GM23338 (cell line): ENCODE measurements at regions not wholly inside any gene's neighbourhood (a gene's known extent, or its start where the extent isn't known, plus 50 kb on each side); places are given as distances from the start of the nearest gene placed in this dataset.

Experiments
- ATAC-seq: fragments of 200-7000 bp; cut with Tn5 transposase; 3 replicates; pipeline ENCODE4 v1.9.1; 2020
- DNase-seq: peaks from one replicate; pipeline ENCODE4 v3.0.0-alpha.2; 2015; ENCODE audit warnings: low spot score
- H2AFZ ChIP-seq: fragments of 200-600 bp; sonication (generic); 2 replicates; pipeline ENCODE4 v1.8.0; 2016; ENCODE audit warnings: antibody characterized with exemption, mild to moderate bottlenecking, moderate library complexity
- H3F3A ChIP-seq: fragments of 200-600 bp; sonication (generic); replicated peaks from 2 replicates; pipeline ENCODE4 v1.8.0; 2017; ENCODE audit warnings: antibody characterized with exemption, mixed run types, low read depth
- H3K27ac ChIP-seq: fragments of 200-600 bp; sonication (generic); 2 replicates; pipeline ENCODE4 v1.6.1; 2016; ENCODE audit warnings: low read depth
- H3K27me3 ChIP-seq: fragments of 200-600 bp; sonication (generic); 2 replicates; pipeline ENCODE4 v1.8.0; 2016; ENCODE audit warnings: mild to moderate bottlenecking, mixed run types, moderate library complexity; ENCODE audit not compliant: insufficient read depth
- H3K36me3 ChIP-seq: fragments of 200-600 bp; sonication (generic); 2 replicates; pipeline ENCODE4 v1.8.0; 2016; ENCODE audit warnings: mild to moderate bottlenecking; ENCODE audit not compliant: insufficient read depth
- H3K4me1 ChIP-seq: fragments of 200-600 bp; sonication (generic); 2 replicates; pipeline ENCODE4 v1.8.0; 2016; ENCODE audit warnings: mild to moderate bottlenecking, moderate library complexity; ENCODE audit not compliant: insufficient read depth
- H3K4me2 ChIP-seq: fragments of 200-600 bp; sonication (generic); 2 replicates; pipeline ENCODE4 v1.7.1; 2017; ENCODE audit warnings: mixed run types
- H3K4me3 ChIP-seq: fragments of 200-600 bp; sonication (generic); 2 replicates; pipeline ENCODE4 v1.6.1; 2016; ENCODE audit warnings: mixed run types
- H3K79me2 ChIP-seq: fragments of 200-600 bp; sonication (generic); replicated peaks from 2 replicates; pipeline ENCODE4 v1.8.0; 2017; ENCODE audit warnings: mild to moderate bottlenecking; ENCODE audit not compliant: insufficient read depth
- H3K9me2 ChIP-seq: fragments of 200-600 bp; sonication (generic); 2 replicates; pipeline ENCODE4 v1.8.0; 2017; ENCODE audit not compliant: insufficient read depth
- H4K20me1 ChIP-seq: fragments of 200-600 bp; sonication (generic); replicated peaks from 2 replicates; pipeline ENCODE4 v1.8.0; 2017; ENCODE audit warnings: mild to moderate bottlenecking; ENCODE audit not compliant: insufficient read depth
- H3K27ac Mint-ChIP-seq: 2 replicates; pipeline ENCODE4 v1.8.0; 2020; ENCODE audit warnings: inconsistent platforms, mild to moderate bottlenecking, moderate library complexity, mixed read lengths
- H3K27me3 Mint-ChIP-seq: 3 replicates; pipeline ENCODE4 v1.8.0; 2022; ENCODE audit warnings: low read depth, mild to moderate bottlenecking, moderate library complexity, mixed read lengths, inconsistent platforms; ENCODE audit not compliant: insufficient read depth, poor library complexity
- H3K36me3 Mint-ChIP-seq: 3 replicates; pipeline ENCODE4 v1.8.0; 2021; ENCODE audit warnings: low read depth, mild to moderate bottlenecking, inconsistent platforms, moderate library complexity, mixed read lengths
- H3K4me1 Mint-ChIP-seq: 3 replicates; pipeline ENCODE4 v1.8.0; 2020; ENCODE audit warnings: mild to moderate bottlenecking, inconsistent platforms, mixed read lengths
- H3K4me3 Mint-ChIP-seq: 3 replicates; pipeline ENCODE4 v1.8.0; 2021; ENCODE audit warnings: moderate library complexity, mild to moderate bottlenecking, inconsistent platforms, mixed read lengths
- H3K9me3 Mint-ChIP-seq: 3 replicates; pipeline ENCODE4 v1.8.0; 2020; ENCODE audit warnings: moderate library complexity, mild to moderate bottlenecking, inconsistent platforms, mixed read lengths
- CREB1 ChIP-seq: fragments of 250-450 bp; sonication (Bioruptor Pico); IDR thresholded peaks from 2 replicates; pipeline ENCODE4 v1.5.0; 2020; ENCODE audit warnings: low read depth, mild to moderate bottlenecking, moderate library complexity
- CTCF ChIP-seq, 2 experiments: fragments of 200-600 bp in 1 of 2; sonication (generic) in 1 of 2; conservative IDR thresholded peaks; 2 replicates each; pipeline versions ENCODE4 v1.5.1 to v1.6.1; 2016 to 2017; ENCODE audit warnings: antibody characterized with exemption in 2 of 2, low read depth in 2 of 2, mild to moderate bottlenecking in 2 of 2, moderate library complexity in 1 of 2
- ETS1 ChIP-seq: IDR thresholded peaks from 2 replicates; pipeline ENCODE4 v1.6.1; 2016; ENCODE audit warnings: antibody characterized with exemption
- JUNB ChIP-seq: IDR thresholded peaks from one replicate; pipeline ENCODE4 v1.6.1; 2016; ENCODE audit warnings: antibody characterized with exemption; ENCODE audit not compliant: unreplicated experiment
- POLR2AphosphoS5 ChIP-seq: IDR thresholded peaks from 2 replicates; pipeline ENCODE4 v1.6.1; 2016; ENCODE audit warnings: antibody characterized with exemption, low read depth
- ZNF114 ChIP-seq: fragments of 250-450 bp; sonication (Bioruptor Pico); IDR thresholded peaks from 2 replicates; pipeline ENCODE4 v1.5.0; 2020; ENCODE audit warnings: mild to moderate bottlenecking, moderate library complexity
- ZNF462 ChIP-seq: fragments of 250-450 bp; sonication (Bioruptor Pico); IDR thresholded peaks from 2 replicates; pipeline ENCODE4 v1.5.0; 2020; ENCODE audit warnings: mild to moderate bottlenecking, moderate library complexity
- TF ChIP-seq, protein P1 (sequence below): IDR thresholded peaks from one replicate; pipeline ENCODE4 v1.6.1; 2018; ENCODE audit warnings: antibody characterized with exemption; ENCODE audit not compliant: unreplicated experiment

DNA sequence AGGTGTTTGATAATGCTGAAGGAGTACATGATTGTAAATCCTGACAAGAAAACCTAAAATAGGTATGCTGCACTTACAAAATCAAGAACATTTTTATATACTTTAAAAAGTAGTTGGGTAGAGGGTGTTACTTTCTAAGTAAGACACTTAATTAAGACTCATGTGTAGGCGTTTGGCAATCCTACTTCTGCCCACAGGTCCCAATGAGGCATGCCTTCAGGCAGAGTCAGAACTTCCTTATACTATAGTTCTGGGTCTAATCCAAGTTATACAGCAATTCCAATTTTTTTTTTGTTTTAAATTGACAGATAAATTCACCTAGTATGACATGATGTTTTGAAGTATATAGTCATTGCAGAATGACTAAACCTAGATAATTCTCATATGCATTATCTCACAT lies 1188.5 kb upstream of the PHF14 start:
- ATAC-seq: no peak
- no peak for TF ChIP-seq JUNB
- TF ChIP-seq ZNF114 (CRISPR knock-in tag): no peak
- TF ChIP-seq, protein P1, sequence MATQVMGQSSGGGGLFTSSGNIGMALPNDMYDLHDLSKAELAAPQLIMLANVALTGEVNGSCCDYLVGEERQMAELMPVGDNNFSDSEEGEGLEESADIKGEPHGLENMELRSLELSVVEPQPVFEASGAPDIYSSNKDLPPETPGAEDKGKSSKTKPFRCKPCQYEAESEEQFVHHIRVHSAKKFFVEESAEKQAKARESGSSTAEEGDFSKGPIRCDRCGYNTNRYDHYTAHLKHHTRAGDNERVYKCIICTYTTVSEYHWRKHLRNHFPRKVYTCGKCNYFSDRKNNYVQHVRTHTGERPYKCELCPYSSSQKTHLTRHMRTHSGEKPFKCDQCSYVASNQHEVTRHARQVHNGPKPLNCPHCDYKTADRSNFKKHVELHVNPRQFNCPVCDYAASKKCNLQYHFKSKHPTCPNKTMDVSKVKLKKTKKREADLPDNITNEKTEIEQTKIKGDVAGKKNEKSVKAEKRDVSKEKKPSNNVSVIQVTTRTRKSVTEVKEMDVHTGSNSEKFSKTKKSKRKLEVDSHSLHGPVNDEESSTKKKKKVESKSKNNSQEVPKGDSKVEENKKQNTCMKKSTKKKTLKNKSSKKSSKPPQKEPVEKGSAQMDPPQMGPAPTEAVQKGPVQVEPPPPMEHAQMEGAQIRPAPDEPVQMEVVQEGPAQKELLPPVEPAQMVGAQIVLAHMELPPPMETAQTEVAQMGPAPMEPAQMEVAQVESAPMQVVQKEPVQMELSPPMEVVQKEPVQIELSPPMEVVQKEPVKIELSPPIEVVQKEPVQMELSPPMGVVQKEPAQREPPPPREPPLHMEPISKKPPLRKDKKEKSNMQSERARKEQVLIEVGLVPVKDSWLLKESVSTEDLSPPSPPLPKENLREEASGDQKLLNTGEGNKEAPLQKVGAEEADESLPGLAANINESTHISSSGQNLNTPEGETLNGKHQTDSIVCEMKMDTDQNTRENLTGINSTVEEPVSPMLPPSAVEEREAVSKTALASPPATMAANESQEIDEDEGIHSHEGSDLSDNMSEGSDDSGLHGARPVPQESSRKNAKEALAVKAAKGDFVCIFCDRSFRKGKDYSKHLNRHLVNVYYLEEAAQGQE: no peak
- TF ChIP-seq CREB1: no peak
- no peak for TF ChIP-seq ZNF462 (CRISPR knock-in tag)
- TF ChIP-seq CTCF (conservative IDR thresholded peaks at IDR 0.05; ENCODE audit: low read depth in 2 of 2): no peak
- no peak for TF ChIP-seq ETS1
- no peak for TF ChIP-seq POLR2AphosphoS5
- no peaks in the 10 kb centered on the region for H3F3A ChIP-seq
- H4K20me1 ChIP-seq: no peaks in the 10 kb centered on the region
- no peaks in the 10 kb centered on the region for H3K9me3 Mint-ChIP-seq
- H3K4me3 ChIP-seq: no peak overlapping the region
- no peaks in the 10 kb centered on the region for H3K27me3 ChIP-seq
- H3K4me1 Mint-ChIP-seq: no peaks in the 10 kb centered on the region
- H3K4me3 Mint-ChIP-seq: no peak overlapping the region
- H3K9me2 ChIP-seq: 0 out of 2 replicates have a peak, but pooled peaks cover 3% of the 10 kb centered on the region
- H3K27me3 Mint-ChIP-seq: no peaks in the 10 kb centered on the region
- H3K27ac ChIP-seq: no peak overlapping the region
- H3K36me3 Mint-ChIP-seq: no peaks in the 10 kb centered on the region
- no peaks in the 10 kb centered on the region for H3K79me2 ChIP-seq
- no peaks in the 10 kb centered on the region for H3K4me1 ChIP-seq
- no peak overlapping the region for H3K4me2 ChIP-seq
- no peak overlapping the region for H2AFZ ChIP-seq
- DNase-seq: no peak
- no peak overlapping the region for H3K27ac Mint-ChIP-seq
- H3K36me3 ChIP-seq: no peaks in the 10 kb centered on the region
